Small intestine (tissue), 7 donors: ENCODE measurements at regions not wholly inside any gene's neighbourhood (a gene's known extent, or its start where the extent isn't known, plus 50 kb on each side); places are given as distances from the start of the nearest gene placed in this dataset.

ENCODE experiments used
- DNase-seq, 2 donors: peaks; one replicate each; pipeline versions ENCODE4 v3.0.0 to v3.0.0-alpha.2; 2013
- FAIRE-seq: peaks from 2 replicates; lab custom pipeline; 2012; peaks lifted over from hg19 to GRCh38; lab: Jason Lieb, UNC
- H3K27ac ChIP-seq, 3 donors: one replicate each; pipeline ENCODE4 v1.5.1; 2013; ENCODE audit warnings: low read length in 2 of 3, mild to moderate bottlenecking in 2 of 3, control low read depth in 1 of 3, inconsistent platforms in 1 of 3, low read depth in 1 of 3, moderate library complexity in 1 of 3
- H3K27me3 ChIP-seq, 3 donors: one replicate each; pipeline ENCODE4 v1.6.1; 2013; ENCODE audit warnings: low read length in 3 of 3, inconsistent platforms in 1 of 3; ENCODE audit not compliant: control insufficient read depth in 3 of 3, insufficient read depth in 3 of 3
- H3K36me3 ChIP-seq, 3 donors: one replicate each; pipeline ENCODE4 v1.6.1; 2013; ENCODE audit warnings: low read length in 3 of 3, inconsistent platforms in 1 of 3, low read depth in 1 of 3, mild to moderate bottlenecking in 1 of 3, moderate library complexity in 1 of 3; ENCODE audit not compliant: control insufficient read depth in 3 of 3, insufficient read depth in 2 of 3
- H3K4me1 ChIP-seq, 3 donors: one replicate each; pipeline ENCODE4 v1.6.1; 2013; ENCODE audit warnings: low read length in 2 of 3, inconsistent platforms in 1 of 3, low read depth in 1 of 3, mild to moderate bottlenecking in 1 of 3, moderate library complexity in 1 of 3; ENCODE audit not compliant: control insufficient read depth in 3 of 3, insufficient read depth in 2 of 3
- H3K4me3 ChIP-seq, 3 donors: one replicate each; pipeline ENCODE4 v1.5.1; 2013; ENCODE audit warnings: low read length in 3 of 3, control low read depth in 1 of 3, inconsistent platforms in 1 of 3, low read depth in 1 of 3, mild to moderate bottlenecking in 1 of 3, moderate library complexity in 1 of 3
- H3K9me3 ChIP-seq, 2 donors: one replicate each; pipeline ENCODE4 v1.6.1; 2013; ENCODE audit warnings: low read depth in 1 of 2, low read length in 1 of 2; ENCODE audit not compliant: control insufficient read depth in 2 of 2, insufficient read depth in 1 of 2
- WGBS, 3 donors: extraction: QIAGEN DNeasy Blood & Tissue Kit; methylation state at CpG; one replicate each; pipeline ENCODE4 v1.1.7; 2013; 5-methylcytosine and 5-hydroxymethylcytosine counted together
- donor health status: healthy with polysubstance abuse.
- donor health status: control.
- donor health status: control.
- donor health status: Bipolar disorder and iron deficiency.
- donor health status: healthy.

DNA sequence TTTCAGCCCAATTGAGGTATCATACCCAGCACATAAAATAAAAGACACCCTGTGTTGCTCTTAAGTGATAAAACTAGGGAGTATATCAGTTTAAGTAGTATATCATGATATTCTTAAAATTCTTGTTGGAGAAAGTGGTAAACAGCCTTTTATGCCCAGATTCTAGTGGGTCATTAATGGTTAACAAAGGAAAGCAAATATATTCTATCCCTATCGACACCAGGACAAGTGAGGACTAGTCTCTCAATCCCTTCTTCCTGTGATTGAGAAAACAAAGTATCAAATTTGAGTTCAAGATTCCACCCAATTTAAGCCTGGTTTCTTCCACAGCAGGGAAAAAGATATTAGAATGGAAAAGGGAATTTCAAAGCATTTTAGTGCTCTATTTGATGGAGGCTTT lies 142.4 kb upstream of the IL12A start:
- no peak overlapping the region for H3K27ac ChIP-seq
- H3K9me3 ChIP-seq: no peaks in the 10 kb centered on the region
- WGBS, 3 donors: 57 to 76% (median 63%) methylated on average over 1 of the region's 1 CpG
- no peak for DNase-seq
- no peaks in the 10 kb centered on the region for H3K36me3 ChIP-seq
- no peak overlapping the region for H3K4me3 ChIP-seq
- H3K4me1 ChIP-seq: no peaks in the 10 kb centered on the region
- no peak for FAIRE-seq
- H3K27me3 ChIP-seq: no peaks in the 10 kb centered on the region

DNA sequence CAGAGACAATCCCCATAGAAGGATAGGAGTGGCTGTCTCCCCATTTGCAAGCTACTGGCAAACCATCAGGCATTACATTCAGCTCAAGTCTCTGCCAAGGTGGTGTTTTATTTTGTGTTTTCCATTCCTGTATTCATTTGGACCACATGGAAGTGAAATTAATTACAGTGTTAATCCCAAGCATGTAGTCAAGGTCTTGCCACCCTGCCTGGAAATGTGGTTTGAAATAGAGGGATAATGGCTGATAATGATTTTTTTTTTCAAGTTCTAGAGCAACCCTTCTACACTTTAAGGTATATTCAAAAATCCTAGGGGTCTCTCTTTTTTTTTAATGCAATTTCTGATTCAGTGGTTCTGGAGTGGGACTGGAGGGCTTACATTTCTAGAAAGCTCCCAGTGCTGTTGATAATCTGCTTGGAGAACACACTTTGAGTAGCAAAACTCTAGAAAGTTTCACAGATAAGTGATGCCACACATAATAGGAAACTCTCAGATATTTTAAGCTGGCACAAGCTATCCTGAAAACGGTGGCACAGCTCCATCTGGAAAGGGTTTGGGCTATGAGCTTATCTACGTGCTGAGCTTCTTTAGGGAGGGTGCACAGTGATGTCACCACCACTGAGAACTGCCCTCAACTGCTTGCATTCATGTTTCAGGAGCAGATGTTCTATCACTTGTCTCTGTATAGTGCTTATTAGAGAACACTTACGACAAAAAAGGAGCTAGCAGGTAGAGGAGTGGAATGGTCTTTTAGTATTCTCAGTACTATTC lies 140.1 kb upstream of the IL12A start:
- Histone ChIP-seq H3K27me3 (no peaks in the 10 kb centered on the region), H3K9me3 (no peaks in the 10 kb centered on the region), H3K4me1 (peaks cover 0 to 4% (median 0%) of the 10 kb centered on the region in 3 donors), H3K4me3 (no peak overlapping the region), H3K27ac (no peak overlapping the region), H3K36me3 (no peaks in the 10 kb centered on the region)
- DNase-seq (no peak), FAIRE-seq (no peak)
- WGBS, 3 donors: 69 to 78% (median 71%) methylated on average over 3 of the region's 3 CpGs

DNA sequence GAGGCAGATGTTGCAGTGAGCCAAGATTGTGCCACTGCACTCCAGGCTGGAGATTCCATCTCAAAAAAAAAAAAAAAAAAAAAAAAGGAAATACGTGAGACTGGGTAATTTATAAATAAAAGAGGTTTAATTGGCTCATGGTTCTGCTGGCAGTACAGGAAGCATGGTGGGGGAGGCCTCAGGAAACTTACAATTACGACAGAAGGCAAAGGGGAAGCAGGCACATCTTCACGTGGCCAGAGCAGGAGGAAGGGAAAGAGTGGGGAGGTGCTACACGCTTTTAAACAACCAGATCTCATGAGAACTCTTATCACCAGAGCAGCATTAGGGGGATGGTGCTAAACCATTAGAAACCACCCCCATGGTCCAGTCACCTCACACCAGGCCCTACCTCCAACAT lies 138.2 kb upstream of the IL12A start:
- no peak for DNase-seq
- no peak for FAIRE-seq
- Histone ChIP-seq H3K36me3 (no peaks in the 10 kb centered on the region), H3K4me1 (peaks cover 0 to 4% (median 0%) of the 10 kb centered on the region in 3 donors), H3K9me3 (no peaks in the 10 kb centered on the region), H3K4me3 (no peak overlapping the region), H3K27ac (no peak overlapping the region), H3K27me3 (no peaks in the 10 kb centered on the region)
- WGBS, 3 donors: 53 to 77% (median 66%) methylated on average over 4 of the region's 4 CpGs

DNA sequence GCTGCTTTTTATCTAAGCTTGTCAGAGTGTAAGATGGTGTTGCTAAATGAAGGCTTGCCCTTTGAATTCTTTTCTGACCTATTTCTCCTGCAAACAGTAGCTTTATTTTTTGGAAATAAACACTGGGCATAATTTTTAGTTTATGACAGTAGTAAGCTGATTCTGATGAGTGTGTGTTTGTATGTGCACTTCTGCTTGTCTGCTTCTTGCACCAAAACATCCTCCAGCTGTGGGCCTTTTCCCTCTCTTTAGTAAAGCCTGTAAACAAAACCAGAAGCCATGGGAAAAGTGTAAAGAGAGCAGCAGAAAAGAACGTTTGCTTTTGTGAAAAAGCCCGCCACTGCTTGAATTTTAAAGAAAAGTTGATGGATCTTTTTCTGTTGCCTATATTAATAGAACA lies 136.4 kb upstream of the IL12A start:
- FAIRE-seq: no peak

DNA sequence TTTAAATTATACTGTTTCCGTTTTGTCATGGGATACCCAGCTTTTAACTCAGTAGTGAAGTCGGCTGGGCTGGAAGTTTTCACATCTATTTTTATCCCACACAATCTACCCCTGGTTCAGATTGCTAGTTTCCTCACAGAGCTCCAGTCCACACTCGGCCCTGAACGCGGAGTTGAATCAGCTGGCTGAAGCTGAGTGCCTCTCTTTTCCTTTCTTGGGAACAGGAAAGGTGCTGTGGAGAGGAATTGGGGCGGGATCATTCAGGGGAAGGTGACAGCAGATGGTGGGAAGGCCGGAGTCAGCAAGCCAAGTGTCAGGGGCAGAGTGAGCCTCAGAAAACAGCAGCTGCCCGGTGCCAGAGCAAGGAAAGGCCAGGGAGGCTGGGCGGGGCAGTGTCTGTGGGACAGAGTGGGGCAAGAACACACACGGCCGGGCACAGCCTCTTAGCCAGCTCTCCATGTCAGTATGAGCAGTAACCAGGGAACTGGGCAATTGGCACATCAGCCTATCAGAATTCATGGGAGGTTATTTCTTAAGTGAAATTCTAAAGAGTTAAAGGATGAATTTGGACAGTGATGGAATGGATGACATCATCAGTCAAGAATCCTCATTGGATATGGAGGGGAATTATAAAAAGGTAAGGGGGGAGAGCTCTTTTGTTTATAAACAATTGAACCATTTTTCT lies 135.7 kb upstream of the IL12A start:
- no peaks in the 10 kb centered on the region for H3K36me3 ChIP-seq
- peak overlapping the region in 2 of 3 donors; percentile 54 to 84 for H3K27ac ChIP-seq
- 38 to 65% (median 49%) methylated on average over 11 of the region's 11 CpGs for WGBS, 3 donors
- H3K4me3 ChIP-seq: peak overlapping the region in 1 of 3 donors; percentile 12
- H3K27me3 ChIP-seq: no peaks in the 10 kb centered on the region
- H3K4me1 ChIP-seq: peaks cover 0 to 4% (median 2%) of the 10 kb centered on the region in 3 donors
- no peaks in the 10 kb centered on the region for H3K9me3 ChIP-seq
- FAIRE-seq (no peak), DNase-seq (no peak)

More for the DNA sequence above, 136.4 kb upstream of the IL12A start:
- 33 to 86% (median 68%) methylated on average over 2 of the region's 2 CpGs for WGBS, 3 donors
- H3K27me3 ChIP-seq: no peaks in the 10 kb centered on the region
- DNase-seq: no peak
- H3K4me1 ChIP-seq: peaks cover 0 to 4% (median 0%) of the 10 kb centered on the region in 3 donors
- no peak overlapping the region for H3K4me3 ChIP-seq
- H3K9me3 ChIP-seq: no peaks in the 10 kb centered on the region
- peak overlapping the region in 2 of 3 donors; percentile 54 to 84 for H3K27ac ChIP-seq
- no peaks in the 10 kb centered on the region for H3K36me3 ChIP-seq

DNA sequence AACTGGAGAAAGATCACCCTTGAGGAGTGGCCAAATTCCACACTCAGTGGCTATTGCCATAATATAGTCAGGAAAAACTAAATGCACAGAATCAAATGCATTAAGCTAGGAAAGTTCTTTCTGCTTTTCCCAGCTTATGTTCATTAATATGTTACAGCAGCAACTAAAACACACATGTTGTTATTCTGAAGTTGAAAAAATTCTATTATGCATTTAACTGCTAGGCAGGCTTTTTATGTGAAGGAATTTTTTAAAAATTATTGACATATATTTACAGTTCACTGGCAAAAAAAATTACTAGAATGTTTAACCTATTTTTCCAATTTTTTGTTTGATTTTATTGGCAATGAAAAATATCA lies 135.2 kb upstream of the IL12A start:
- Histone ChIP-seq H3K4me3 (no peak overlapping the region), H3K27ac (peak overlapping the region in 1 of 3 donors; percentile 84)
- FAIRE-seq: no peak

DNA sequence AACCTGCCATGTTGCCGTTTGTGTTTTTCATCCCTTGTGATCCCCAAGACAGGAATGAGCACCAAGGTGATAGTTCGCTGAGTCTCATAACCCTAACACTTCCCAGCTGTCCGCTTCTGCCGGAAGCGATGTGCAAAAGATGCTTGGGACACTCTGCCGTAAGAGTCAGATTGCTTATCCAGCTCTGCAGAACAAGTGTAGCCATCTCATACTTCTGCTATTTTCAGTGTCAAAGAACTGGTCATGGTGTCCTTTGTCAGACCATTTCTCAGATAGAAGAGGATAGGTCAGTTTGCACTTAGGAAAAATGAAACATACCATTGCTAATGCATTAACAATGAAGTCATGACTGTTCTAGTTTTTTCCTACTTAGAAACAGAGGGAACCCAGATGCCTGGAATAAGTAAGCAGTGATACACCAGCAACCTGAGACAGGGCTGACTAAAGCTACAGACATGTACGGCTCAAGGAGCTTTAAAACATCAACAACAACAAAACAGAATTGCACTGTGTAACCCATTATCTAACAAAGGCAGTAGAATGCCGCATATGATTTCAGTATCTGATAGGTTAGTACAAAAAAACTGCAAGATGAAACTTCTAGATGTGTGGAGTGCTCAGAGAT lies 134.0 kb upstream of the IL12A start:
- H3K4me1 ChIP-seq: peaks cover 0 to 5% (median 4%) of the 10 kb centered on the region in 3 donors
- peak overlapping the region in 1 of 3 donors; percentile 10 for H3K4me3 ChIP-seq
- 59 to 86% (median 76%) methylated on average over 8 of the region's 8 CpGs for WGBS, 3 donors
- DNase-seq: no peak
- FAIRE-seq: no peak
- no peaks in the 10 kb centered on the region for H3K9me3 ChIP-seq
- H3K36me3 ChIP-seq: no peaks in the 10 kb centered on the region
- peak overlapping the region in 2 of 3 donors; percentile 24 to 52 for H3K27ac ChIP-seq
- H3K27me3 ChIP-seq: no peaks in the 10 kb centered on the region

More for the DNA sequence above, 135.2 kb upstream of the IL12A start:
- Histone ChIP-seq H3K9me3 (no peaks in the 10 kb centered on the region), H3K4me1 (peaks cover 0 to 5% (median 4%) of the 10 kb centered on the region in 3 donors), H3K36me3 (no peaks in the 10 kb centered on the region), H3K27me3 (no peaks in the 10 kb centered on the region)
- no peak for DNase-seq

DNA sequence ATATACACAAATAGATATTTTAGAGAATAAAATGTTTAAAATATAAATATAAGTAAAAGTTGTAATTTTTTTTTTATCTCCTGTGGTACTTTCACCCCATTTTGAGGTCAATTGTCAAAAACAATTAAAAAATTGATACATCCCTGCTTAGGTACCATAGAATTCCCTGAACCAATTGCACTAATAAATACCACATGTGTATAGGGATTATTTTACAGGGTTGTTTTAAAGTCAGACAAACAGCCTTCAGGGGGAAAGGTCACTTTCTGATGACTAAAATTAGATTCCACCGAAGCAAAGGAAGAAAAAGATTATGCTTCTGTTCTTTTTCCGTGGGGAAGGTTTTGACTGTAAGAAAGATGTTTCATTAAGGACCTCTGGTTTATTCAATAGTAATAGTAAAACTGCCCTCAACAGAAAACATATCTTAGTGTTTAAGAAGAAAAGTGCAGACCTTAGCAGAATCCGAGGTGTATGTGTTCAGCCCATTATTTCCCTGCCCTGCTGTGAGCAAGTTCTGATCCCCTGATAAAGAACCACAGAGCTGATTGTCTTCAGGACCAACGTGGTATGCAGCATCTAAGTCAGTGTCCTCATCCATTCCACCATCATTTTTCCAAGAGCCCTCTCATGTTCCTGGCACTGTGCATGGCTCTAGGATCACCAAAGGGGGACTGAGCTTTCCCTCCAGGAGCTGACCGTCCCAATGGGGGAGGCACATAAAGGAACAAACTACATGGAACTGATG lies 132.9 kb upstream of the IL12A start:
- no peak overlapping the region for H3K4me3 ChIP-seq
- no peaks in the 10 kb centered on the region for H3K36me3 ChIP-seq
- 45 to 54% (median 46%) methylated on average over 5 of the region's 5 CpGs for WGBS, 3 donors
- DNase-seq (no peak), FAIRE-seq (no peak)
- peak overlapping the region in 2 of 3 donors; percentile 36 to 49 for H3K27ac ChIP-seq
- H3K9me3 ChIP-seq: no peaks in the 10 kb centered on the region
- peaks cover 0 to 5% (median 4%) of the 10 kb centered on the region in 3 donors for H3K4me1 ChIP-seq
- no peaks in the 10 kb centered on the region for H3K27me3 ChIP-seq
